CD4-positive, alpha-beta T cell (primary cell): ENCODE measurements at regions not wholly inside any gene's neighbourhood (a gene's known extent, or its start where the extent isn't known, plus 50 kb on each side); places are given as distances from the start of the nearest gene placed in this dataset.

ENCODE experiments used
- ATAC-seq: fragments of 200-7000 bp; cut with Tn5 transposase; one replicate; pipeline ENCODE4 v1.10.0; 2022; ENCODE audit warnings: mild to moderate bottlenecking; ENCODE audit not compliant: poor library complexity
- CTCF ChIA-PET: fragments of 350-600 bp; sonication (Branson Sonifier 250); formaldehyde crosslinking; loops from one replicate; lab custom pipeline; 2021; ENCODE audit warnings: antibody characterized with exemption, inconsistent platforms; lab: Charles Lee
- POLR2A ChIA-PET: fragments of 350-600 bp; sonication (Branson Sonifier 250); formaldehyde crosslinking; loops from one replicate; lab custom pipeline; 2021; ENCODE audit warnings: antibody characterized with exemption, inconsistent platforms; lab: Charles Lee
- DNase-seq, 14 experiments: peaks; one replicate each; pipeline ENCODE4 v3.0.0-alpha.2; 2013 to 2020; ENCODE audit warnings: mixed read lengths in 2 of 14
- H3K27ac ChIP-seq, 2 donors: one replicate each; pipeline versions ENCODE4 v1.5.1 to v1.7.0; 2013; ENCODE audit warnings: low read length in 2 of 2, low read depth in 1 of 2, mild to moderate bottlenecking in 1 of 2
- H3K27me3 ChIP-seq, 2 experiments: 1 replicate in 1 of 2; 2 replicates in 1 of 2; pipeline versions ENCODE4 v1.6.1 to v1.7.0; 2013; ENCODE audit warnings: low read length in 2 of 2, control low read depth in 1 of 2, mild to moderate bottlenecking in 1 of 2, moderate library complexity in 1 of 2; ENCODE audit not compliant: insufficient read depth in 2 of 2, control insufficient read depth in 1 of 2
- H3K36me3 ChIP-seq: one replicate; pipeline ENCODE4 v1.6.1; 2013; ENCODE audit warnings: low read length, control low read depth; ENCODE audit not compliant: insufficient read depth
- H3K4me1 ChIP-seq: one replicate; pipeline ENCODE4 v1.6.1; 2013; ENCODE audit warnings: low read length, control low read depth; ENCODE audit not compliant: insufficient read depth
- H3K4me3 ChIP-seq: one replicate; pipeline ENCODE4 v1.5.1; 2013; ENCODE audit warnings: mild to moderate bottlenecking, low read length, moderate library complexity
- H3K9me3 ChIP-seq, 2 experiments: 1 replicate in 1 of 2; 2 replicates in 1 of 2; pipeline versions ENCODE4 v1.6.1 to v1.7.0; 2013; ENCODE audit warnings: low read length in 2 of 2, mild to moderate bottlenecking in 2 of 2, control low read depth in 1 of 2, moderate library complexity in 1 of 2; ENCODE audit not compliant: control insufficient read depth in 1 of 2, insufficient read depth in 1 of 2
- H3K27ac Mint-ChIP-seq: one replicate; pipeline ENCODE4 v1.8.0; 2020; ENCODE audit warnings: mixed read lengths
- H3K27me3 Mint-ChIP-seq: one replicate; pipeline ENCODE4 v1.8.0; 2021; ENCODE audit warnings: mixed read lengths
- H3K36me3 Mint-ChIP-seq: one replicate; pipeline ENCODE4 v1.8.0; 2021; ENCODE audit warnings: low read depth, mixed read lengths
- H3K4me1 Mint-ChIP-seq: one replicate; pipeline ENCODE4 v1.8.0; 2021; ENCODE audit warnings: low read depth, mixed read lengths
- H3K4me3 Mint-ChIP-seq: one replicate; pipeline ENCODE4 v1.8.0; 2020; ENCODE audit warnings: mild to moderate bottlenecking, mixed read lengths
- H3K9me3 Mint-ChIP-seq: one replicate; pipeline ENCODE4 v1.8.0; 2020; ENCODE audit warnings: mixed read lengths
- intact Hi-C, 2 experiments: fragments of 100-400 bp; cut with DNase I in 1 of 2; cut with micrococcal nuclease in 1 of 2; formaldehyde crosslinking; loops; one replicate each; pipeline versions ENCODE4 v1.15.1 to v1.9.0; 2023 to 2025; cut with DNase I, micrococcal nuclease
- TF ChIP-seq, protein P1 (sequence below): fragments of 200-600 bp; IDR thresholded peaks from one replicate; pipeline ENCODE4 v1.8.0; 2022; ENCODE audit warnings: antibody characterized with exemption, mild to moderate bottlenecking

DNA sequence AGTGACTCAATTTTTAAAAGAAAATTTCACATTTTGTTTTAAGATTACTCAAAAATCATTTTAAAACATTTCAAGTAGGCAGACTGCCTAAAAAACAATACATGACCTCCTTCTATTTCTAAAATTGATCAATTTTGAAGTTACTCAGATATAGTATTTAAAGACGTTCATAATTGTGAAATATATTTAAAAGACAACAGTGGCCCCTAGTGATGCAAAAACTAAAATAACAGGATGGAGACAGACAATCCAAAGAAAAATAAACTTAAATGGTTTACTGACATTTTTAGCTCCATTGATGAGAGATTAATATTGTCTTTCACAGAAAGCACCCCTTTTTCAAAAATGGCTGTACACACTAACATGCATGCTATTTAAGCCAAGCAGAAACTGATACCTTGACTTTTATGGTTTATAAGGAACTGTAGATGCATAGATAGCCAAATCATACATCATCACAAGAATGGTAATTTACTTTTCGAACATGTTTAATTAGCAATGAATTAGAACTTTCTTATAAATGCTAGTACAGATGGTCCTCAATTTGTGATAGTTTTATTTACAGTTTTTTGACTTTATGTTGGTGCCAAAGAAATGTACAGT is 69.8 kb upstream of the FAT4 start:
- no peak overlapping the region for H3K4me3 ChIP-seq
- DNase-seq = no peak
- Mint-ChIP-seq H3K4me1 (no peaks in the 10 kb centered on the region), H3K27ac (no peak overlapping the region), H3K9me3 (peaks cover 5% of the 10 kb centered on the region), H3K4me3 (no peak overlapping the region), H3K27me3 (no peaks in the 10 kb centered on the region), H3K36me3 (no peaks in the 10 kb centered on the region)
- H3K9me3 ChIP-seq = no peaks in the 10 kb centered on the region
- ChIA-PET CTCF (no interaction called here), POLR2A (no interaction called here)
- no peaks in the 10 kb centered on the region for H3K27me3 ChIP-seq
- TF ChIP-seq, protein P1, sequence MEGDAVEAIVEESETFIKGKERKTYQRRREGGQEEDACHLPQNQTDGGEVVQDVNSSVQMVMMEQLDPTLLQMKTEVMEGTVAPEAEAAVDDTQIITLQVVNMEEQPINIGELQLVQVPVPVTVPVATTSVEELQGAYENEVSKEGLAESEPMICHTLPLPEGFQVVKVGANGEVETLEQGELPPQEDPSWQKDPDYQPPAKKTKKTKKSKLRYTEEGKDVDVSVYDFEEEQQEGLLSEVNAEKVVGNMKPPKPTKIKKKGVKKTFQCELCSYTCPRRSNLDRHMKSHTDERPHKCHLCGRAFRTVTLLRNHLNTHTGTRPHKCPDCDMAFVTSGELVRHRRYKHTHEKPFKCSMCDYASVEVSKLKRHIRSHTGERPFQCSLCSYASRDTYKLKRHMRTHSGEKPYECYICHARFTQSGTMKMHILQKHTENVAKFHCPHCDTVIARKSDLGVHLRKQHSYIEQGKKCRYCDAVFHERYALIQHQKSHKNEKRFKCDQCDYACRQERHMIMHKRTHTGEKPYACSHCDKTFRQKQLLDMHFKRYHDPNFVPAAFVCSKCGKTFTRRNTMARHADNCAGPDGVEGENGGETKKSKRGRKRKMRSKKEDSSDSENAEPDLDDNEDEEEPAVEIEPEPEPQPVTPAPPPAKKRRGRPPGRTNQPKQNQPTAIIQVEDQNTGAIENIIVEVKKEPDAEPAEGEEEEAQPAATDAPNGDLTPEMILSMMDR = no peak
- ATAC-seq = no peak
- H3K36me3 ChIP-seq = no peaks in the 10 kb centered on the region
- H3K27ac ChIP-seq = no peak overlapping the region
- intact Hi-C loops = no loop called here
- no peaks in the 10 kb centered on the region for H3K4me1 ChIP-seq

DNA sequence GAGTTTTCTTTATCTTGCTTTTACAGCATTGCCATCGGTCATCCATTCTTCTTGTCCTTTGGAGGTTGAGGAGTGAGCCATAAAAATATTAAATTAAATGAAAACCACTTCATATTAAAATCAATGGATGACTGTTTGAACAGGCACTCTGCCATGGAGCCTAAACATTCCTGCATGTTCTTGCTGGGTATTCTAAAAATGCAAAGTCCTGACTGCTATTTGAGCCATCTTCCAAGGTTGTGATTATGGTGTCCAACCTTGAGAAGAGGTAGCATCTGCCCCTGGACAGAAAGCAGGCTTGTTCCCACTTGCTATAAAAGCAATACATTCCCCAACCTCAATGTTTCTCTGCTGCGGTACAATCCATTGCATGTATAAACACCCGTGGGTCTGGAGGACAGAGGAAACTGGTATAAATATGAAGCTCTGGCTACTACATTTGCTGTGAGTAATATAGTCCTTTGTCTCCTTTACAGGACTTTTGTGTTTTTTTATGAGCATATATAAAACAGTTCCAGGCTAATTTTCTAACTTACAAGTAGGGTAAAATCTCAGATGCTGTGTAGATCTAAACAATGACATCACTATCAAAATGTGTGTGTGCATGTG is 70.9 kb upstream of the FAT4 start:
- intact Hi-C loops = no loop called here
- Histone ChIP-seq H3K27me3 (no peaks in the 10 kb centered on the region), H3K4me3 (no peak overlapping the region), H3K9me3 (no peaks in the 10 kb centered on the region), H3K36me3 (no peaks in the 10 kb centered on the region), H3K27ac (no peak overlapping the region), H3K4me1 (no peaks in the 10 kb centered on the region)
- H3K4me3 Mint-ChIP-seq = no peak overlapping the region
- TF ChIP-seq, protein P1 = no peak
- DNase-seq = no peak
- peaks cover 5% of the 10 kb centered on the region for H3K9me3 Mint-ChIP-seq
- no peaks in the 10 kb centered on the region for H3K27me3 Mint-ChIP-seq
- no peak for ATAC-seq
- no peak overlapping the region for H3K27ac Mint-ChIP-seq
- H3K4me1 Mint-ChIP-seq = no peaks in the 10 kb centered on the region
- ChIA-PET CTCF (no interaction called here), POLR2A (no interaction called here)
- H3K36me3 Mint-ChIP-seq = no peaks in the 10 kb centered on the region

DNA sequence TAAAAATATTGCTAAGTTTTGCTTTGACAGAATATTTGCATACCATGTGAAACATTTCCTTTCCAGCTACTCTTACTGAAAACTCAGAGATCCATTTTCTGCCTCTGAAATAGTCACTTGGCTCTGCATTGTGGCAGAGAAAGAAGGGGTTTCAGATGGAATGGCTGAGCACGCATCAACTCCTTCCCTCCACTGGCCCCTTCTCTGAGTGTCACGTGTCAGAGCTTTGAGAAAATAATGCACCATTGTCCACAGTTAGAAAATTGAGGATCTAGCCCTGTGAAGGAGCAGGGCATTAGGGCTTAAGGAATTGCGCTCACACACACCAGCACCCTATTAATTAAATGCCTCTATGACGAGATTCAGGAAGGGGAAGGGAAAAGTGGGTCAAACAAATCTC is 78.8 kb upstream of the FAT4 start:
- Histone ChIP-seq H3K4me3 (no peak overlapping the region), H3K4me1 (no peaks in the 10 kb centered on the region), H3K27me3 (no peaks in the 10 kb centered on the region), H3K36me3 (no peaks in the 10 kb centered on the region), H3K27ac (no peak overlapping the region), H3K9me3 (no peaks in the 10 kb centered on the region)
- no peak overlapping the region for H3K4me3 Mint-ChIP-seq
- ATAC-seq (no peak), DNase-seq (no peak)
- no peaks in the 10 kb centered on the region for H3K9me3 Mint-ChIP-seq
- TF ChIP-seq, protein P1 = no peak
- no peaks in the 10 kb centered on the region for H3K27me3 Mint-ChIP-seq
- intact Hi-C loops = no loop called here
- ChIA-PET POLR2A (no interaction called here), CTCF (no interaction called here)
- no peaks in the 10 kb centered on the region for H3K36me3 Mint-ChIP-seq
- H3K27ac Mint-ChIP-seq = no peak overlapping the region
- H3K4me1 Mint-ChIP-seq = no peaks in the 10 kb centered on the region
